ENCODE measurements at regions not wholly inside any gene's neighbourhood (a gene's known extent, or its start where the extent isn't known, plus 50 kb on each side); places are given as distances from the start of the nearest gene placed in this dataset.

- no peak for TF ChIP-seq CTCF (IDR thresholded peaks at IDR 0.05)
- no peak for TF ChIP-seq POLR2A (IDR thresholded peaks at IDR 0.05)
These were observed 86.9 kb upstream of the SPON1 start for GRCh38 chr11:13875643-13876042.
